ENCODE measurements at regions not wholly inside any gene's neighbourhood (a gene's known extent, or its start where the extent isn't known, plus 50 kb on each side); places are given as distances from the start of the nearest gene placed in this dataset.

DNA sequence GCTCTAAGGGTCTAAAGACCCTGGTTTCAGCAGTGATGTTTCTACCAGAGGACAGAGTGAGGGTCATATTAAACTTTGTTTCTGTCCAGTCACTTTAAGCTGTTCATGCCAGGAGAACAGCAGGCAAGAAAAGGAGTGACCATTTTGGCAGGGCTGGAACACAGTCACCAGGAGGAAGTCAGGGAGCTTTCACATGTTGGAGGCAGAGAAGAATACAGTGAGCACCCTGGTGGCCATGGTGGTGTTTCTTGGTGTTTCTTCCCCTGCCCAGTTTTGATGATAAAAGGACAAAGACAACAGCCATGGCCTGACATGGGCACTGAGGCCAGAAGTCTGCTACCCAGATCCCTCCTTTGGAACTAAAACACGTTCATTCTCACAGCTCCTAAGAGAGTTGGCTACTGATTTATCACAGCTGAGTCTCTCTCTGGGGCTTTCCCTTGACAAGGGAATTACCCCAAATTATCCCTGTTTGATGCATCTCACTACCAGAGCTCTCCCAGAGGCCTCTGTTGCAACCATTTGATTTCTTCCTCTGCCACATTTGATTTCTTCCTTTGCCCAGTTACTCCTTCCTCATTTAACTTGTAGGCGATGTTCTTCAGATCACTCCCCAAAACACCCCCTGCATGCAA, 106.4 kb upstream of the NWD2 start:
- DNase-seq (ENCODE audit: extremely low spot score, insufficient read length, low read depth) (peak; percentile 2), FAIRE-seq (peak; percentile 69)

DNA sequence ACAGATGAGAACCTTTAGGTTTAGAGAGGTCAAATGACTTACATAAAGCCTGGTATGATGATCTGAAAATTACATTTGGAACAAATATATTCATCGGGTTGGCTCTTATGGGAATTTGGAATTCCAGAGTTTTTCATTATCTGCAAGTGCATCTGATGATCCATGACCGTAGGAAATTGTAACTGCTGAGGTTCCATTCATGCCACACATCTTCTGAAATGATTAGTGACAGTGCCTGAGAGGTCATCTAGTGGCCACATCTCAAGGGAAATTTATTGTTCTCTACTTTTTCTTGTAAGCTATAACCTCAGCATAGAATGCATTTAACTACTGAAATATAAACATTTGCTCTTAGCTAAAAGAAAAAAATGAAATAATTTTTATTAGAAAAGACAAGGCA, 105.8 kb upstream of the NWD2 start:
- FAIRE-seq = peak; percentile 51
- no peak for DNase-seq (ENCODE audit: extremely low spot score, insufficient read length, low read depth)

- no peak for DNase-seq (ENCODE audit: extremely low spot score, insufficient read length, low read depth)
- FAIRE-seq = no peak
Measured at GRCh38 chr4:37139987-37140386, 104.6 kb upstream of the NWD2 start.

GRCh38 chr4:37146260-37146659, 98.3 kb upstream of the NWD2 start:
- no peak for FAIRE-seq
- no peak for DNase-seq (ENCODE audit: extremely low spot score, insufficient read length, low read depth)

GRCh38 chr4:37157476-37158167, 86.9 kb upstream of the NWD2 start:
- FAIRE-seq (no peak), DNase-seq (ENCODE audit: extremely low spot score, insufficient read length, low read depth) (no peak)

DNA sequence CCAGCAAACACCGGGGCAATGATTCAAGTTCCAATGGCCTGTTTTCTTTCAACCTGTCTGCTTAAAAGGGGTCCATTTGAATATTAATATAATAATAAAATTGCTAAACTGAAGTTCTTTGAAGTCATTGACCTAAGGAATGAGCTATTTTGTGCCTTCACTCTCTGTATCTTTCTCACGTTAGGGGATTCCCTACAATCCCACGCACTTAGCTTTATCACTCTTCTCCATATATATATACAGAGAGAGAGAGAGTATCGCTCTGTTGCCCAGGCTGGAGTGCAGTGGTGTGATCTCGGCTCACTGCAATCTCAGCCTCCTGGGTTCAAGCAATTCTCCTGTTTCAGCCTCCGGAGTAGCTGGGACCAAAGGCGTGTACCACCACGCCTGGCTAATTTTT, 83.9 kb upstream of the NWD2 start:
- DNase-seq (ENCODE audit: extremely low spot score, insufficient read length, low read depth) (no peak), FAIRE-seq (no peak)

DNA sequence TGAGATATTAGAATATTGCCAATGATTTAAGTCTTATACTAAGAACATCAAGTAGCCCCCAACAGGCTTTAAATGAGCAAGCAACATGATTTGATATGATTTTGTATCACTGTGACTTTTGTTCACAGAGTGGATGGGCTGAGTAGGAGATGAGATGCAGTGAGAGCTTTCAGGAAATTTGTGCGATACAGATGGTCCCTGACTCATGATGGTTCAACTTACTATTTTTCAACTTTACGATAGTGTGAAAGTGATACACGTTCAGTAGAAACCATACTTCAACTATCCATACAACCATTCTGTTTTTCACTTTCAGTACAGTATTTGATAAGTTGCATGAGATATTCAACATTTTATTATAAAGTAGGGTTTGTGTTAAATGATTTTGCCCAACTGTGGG, 78.7 kb upstream of the NWD2 start:
- DNase-seq (ENCODE audit: extremely low spot score, insufficient read length, low read depth) (no peak), FAIRE-seq (no peak)

DNA sequence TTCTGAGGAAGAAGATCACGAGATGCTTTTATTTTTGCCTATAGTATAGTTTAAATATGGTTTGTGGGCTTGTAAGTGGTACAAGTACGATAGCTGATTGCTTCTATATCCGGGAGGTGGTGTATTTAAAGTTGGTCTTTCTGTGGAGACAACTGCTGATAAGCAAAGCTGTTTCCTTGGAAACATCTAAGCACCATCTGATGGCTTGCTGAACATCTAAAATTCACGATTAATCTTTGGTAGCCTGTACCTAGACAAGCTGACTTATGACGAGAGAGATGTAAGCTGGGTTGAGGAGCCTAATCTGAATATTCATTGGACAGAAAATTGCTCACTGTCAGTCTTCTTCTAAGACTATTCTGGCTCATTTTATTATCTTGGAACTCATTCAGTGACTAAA, 74.6 kb upstream of the NWD2 start:
- FAIRE-seq = no peak
- no peak for DNase-seq (ENCODE audit: extremely low spot score, insufficient read length, low read depth)

DNA sequence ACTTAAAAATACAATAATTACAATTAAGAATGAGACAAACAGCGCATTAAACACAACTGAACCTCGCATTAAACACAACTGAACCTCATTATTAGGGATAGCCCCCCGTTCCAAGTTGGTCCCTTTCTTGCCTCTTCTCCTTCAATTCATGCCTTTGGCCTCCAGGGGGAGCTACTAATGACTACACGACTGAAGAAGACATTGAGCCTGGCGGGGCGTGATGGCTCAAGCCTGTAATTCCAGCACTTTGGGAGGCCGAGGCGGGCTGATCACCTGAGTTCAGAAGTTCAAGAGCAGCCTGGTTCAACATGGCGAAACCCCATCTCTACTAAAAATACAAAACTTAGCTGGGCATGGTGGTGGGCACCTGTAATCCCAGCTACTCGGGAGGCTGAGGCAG, 56.4 kb upstream of the NWD2 start:
- FAIRE-seq (no peak), DNase-seq (ENCODE audit: extremely low spot score, insufficient read length, low read depth) (no peak)

Data from GM18507 (cell line).